B cell (primary cell): ENCODE measurements at regions not wholly inside any gene's neighbourhood (a gene's known extent, or its start where the extent isn't known, plus 50 kb on each side); places are given as distances from the start of the nearest gene placed in this dataset.

ENCODE experiments used
- ATAC-seq: fragments of 200-7000 bp; cut with Tn5 transposase; one replicate; pipeline ENCODE4 v1.10.0; 2021; ENCODE audit warnings: low read depth, mild to moderate bottlenecking, moderate number of reproducible peaks, moderate library complexity
- CTCF ChIA-PET: fragments of 350-600 bp; sonication (Branson Sonifier 250); formaldehyde crosslinking; loops from one replicate; lab custom pipeline; 2021; ENCODE audit warnings: antibody characterized with exemption, inconsistent platforms; lab: Charles Lee
- POLR2A ChIA-PET: fragments of 350-600 bp; sonication (Branson Sonifier 250); formaldehyde crosslinking; loops from one replicate; lab custom pipeline; 2021; ENCODE audit warnings: antibody characterized with exemption; lab: Charles Lee
- DNase-seq: peaks from one replicate; pipeline ENCODE4 v3.0.0; 2013
- H2AFZ ChIP-seq: 2 replicates; pipeline ENCODE4 v1.6.1; 2012; ENCODE audit warnings: mild to moderate bottlenecking, low read depth, low read length; ENCODE audit not compliant: insufficient read depth, poor library complexity, severe bottlenecking
- H3K27ac ChIP-seq, 2 donors: 1 replicate in 1 of 2; 2 replicates in 1 of 2; pipeline ENCODE4 v1.5.1; 2012 to 2013; ENCODE audit warnings: low read length in 2 of 2, mild to moderate bottlenecking in 2 of 2, moderate library complexity in 1 of 2
- H3K27me3 ChIP-seq, 4 experiments: fragments of 200-600 bp in 1 of 4; sonication (generic) in 1 of 4; replicated peaks in 1 of 4; 1 replicate in 2 of 4; 2 replicates in 2 of 4; pipeline versions ENCODE4 v1.6.1 to v1.7.0; 2013 to 2016; ENCODE audit warnings: low read length in 3 of 4, mild to moderate bottlenecking in 2 of 4, mixed read lengths in 1 of 4, moderate library complexity in 1 of 4; ENCODE audit not compliant: insufficient read depth in 4 of 4, control insufficient read depth in 3 of 4; ENCODE audit errors: control extremely low read depth in 1 of 4
- H3K36me3 ChIP-seq, 2 experiments: replicated peaks in 1 of 2; 1 replicate in 1 of 2; 2 replicates in 1 of 2; pipeline versions ENCODE4 v1.6.1 to v1.7.1; 2013; ENCODE audit warnings: low read length in 1 of 2; ENCODE audit not compliant: insufficient read depth in 2 of 2, control insufficient read depth in 1 of 2; ENCODE audit errors: control extremely low read depth in 1 of 2, extremely low read depth in 1 of 2
- H3K4me1 ChIP-seq, 2 donors: fragments of 200-600 bp in 1 of 2; sonication (generic) in 1 of 2; 1 replicate in 1 of 2; 2 replicates in 1 of 2; pipeline versions ENCODE4 v1.5.1 to v1.6.1; 2013 to 2017; ENCODE audit warnings: low read length in 2 of 2; ENCODE audit not compliant: control insufficient read depth in 2 of 2, insufficient read depth in 2 of 2
- H3K4me2 ChIP-seq: replicated peaks from 2 replicates; pipeline ENCODE3; 2012; ENCODE audit warnings: mild to moderate bottlenecking, low read depth, low read length; ENCODE audit not compliant: poor library complexity, severe bottlenecking
- H3K4me3 ChIP-seq, 5 experiments: fragments of 200-600 bp in 1 of 5; sonication (generic) in 1 of 5; 1 replicate in 3 of 5; 2 replicates in 2 of 5; pipeline versions ENCODE4 v1.5.1 to v1.7.0; 2011 to 2016; ENCODE audit warnings: low read length in 4 of 5, mild to moderate bottlenecking in 4 of 5, low read depth in 2 of 5, control low read depth in 1 of 5, moderate library complexity in 1 of 5; ENCODE audit not compliant: insufficient read depth in 1 of 5; ENCODE audit errors: control extremely low read depth in 1 of 5, extremely low read depth in 1 of 5
- H3K79me2 ChIP-seq: fragments of 200-600 bp; sonication (generic); one replicate; pipeline ENCODE4 v1.6.0; 2016; ENCODE audit warnings: low read length; ENCODE audit not compliant: control insufficient read depth, insufficient read depth
- H3K9ac ChIP-seq: fragments of 200-600 bp; sonication (generic); 2 replicates; pipeline ENCODE4 v1.6.1; 2017; ENCODE audit warnings: mild to moderate bottlenecking, low read length, moderate library complexity
- H3K9me3 ChIP-seq, 3 donors: one replicate each; pipeline versions ENCODE4 v1.6.1 to v1.7.1; 2013; ENCODE audit warnings: low read length in 2 of 3; ENCODE audit not compliant: control insufficient read depth in 2 of 3, insufficient read depth in 1 of 3; ENCODE audit errors: control extremely low read depth in 1 of 3
- H4K20me1 ChIP-seq: 2 replicates; pipeline ENCODE4 v1.6.0; 2012; ENCODE audit warnings: mild to moderate bottlenecking, low read length; ENCODE audit not compliant: insufficient read depth, control insufficient read depth, poor library complexity, severe bottlenecking
- H3K27ac Mint-ChIP-seq: one replicate; pipeline ENCODE4 v1.8.0; 2021; ENCODE audit warnings: mixed read lengths
- H3K27me3 Mint-ChIP-seq: one replicate; pipeline ENCODE4 v1.8.0; 2021; ENCODE audit warnings: mixed read lengths
- H3K4me1 Mint-ChIP-seq: one replicate; pipeline ENCODE4 v1.8.0; 2021; ENCODE audit warnings: mixed read lengths
- H3K4me3 Mint-ChIP-seq: one replicate; pipeline ENCODE4 v1.8.0; 2021; ENCODE audit warnings: mixed read lengths
- H3K9me3 Mint-ChIP-seq: one replicate; pipeline ENCODE4 v1.8.0; 2022; ENCODE audit warnings: mixed read lengths; ENCODE audit not compliant: insufficient read depth
- CTCF ChIP-seq: fragments of 200-600 bp; IDR thresholded peaks from one replicate; pipeline ENCODE4 v1.8.0; 2022; ENCODE audit warnings: antibody characterized with exemption, mild to moderate bottlenecking
- EZH2 ChIP-seq: IDR thresholded peaks from 2 replicates; pipeline ENCODE4 v1.6.1; 2012; ENCODE audit warnings: borderline replicate concordance, low read depth, mild to moderate bottlenecking, moderate library complexity, low read length; ENCODE audit not compliant: insufficient read depth, poor library complexity, severe bottlenecking
- WGBS: methylation state at CpG from one replicate; pipeline ENCODE4 v1.1.5; 2013; ENCODE audit warnings: missing lambda C conversion rate; ENCODE audit not compliant: insufficient coverage; 5-methylcytosine and 5-hydroxymethylcytosine counted together
- intact Hi-C: fragments of 100-400 bp; cut with micrococcal nuclease; formaldehyde crosslinking; loops from one replicate; pipeline ENCODE4 v1.10.0; 2022

- no CpG with 5 or more reads among the region's 1 CpG for WGBS
- H3K27me3 Mint-ChIP-seq = no peaks in the 10 kb centered on the region
- no peaks in the 10 kb centered on the region for H3K4me1 Mint-ChIP-seq
- H3K27me3 ChIP-seq = no peaks in the 10 kb centered on the region
- H3K4me2 ChIP-seq = no peak overlapping the region
- peaks cover 4% of the 10 kb centered on the region for H3K9me3 Mint-ChIP-seq
- CTCF ChIA-PET = no interaction called here
- intact Hi-C loops = no loop called here
- no peak overlapping the region for H3K4me3 Mint-ChIP-seq
- H4K20me1 ChIP-seq = no peaks in the 10 kb centered on the region
- H3K9me3 ChIP-seq = no peaks in the 10 kb centered on the region
- H3K27ac ChIP-seq = no peak overlapping the region
- TF ChIP-seq EZH2 (no peak), CTCF (no peak)
- H3K4me1 ChIP-seq = no peaks in the 10 kb centered on the region
- H3K79me2 ChIP-seq = no peaks in the 10 kb centered on the region
- POLR2A ChIA-PET = no interaction called here
- H2AFZ ChIP-seq = no peak overlapping the region
- no peak overlapping the region for H3K4me3 ChIP-seq
- H3K36me3 ChIP-seq = no peaks in the 10 kb centered on the region
- no peak overlapping the region for H3K27ac Mint-ChIP-seq
- DNase-seq (no peak), ATAC-seq (no peak)
- no peak overlapping the region for H3K9ac ChIP-seq
Measured at GRCh38 chr10:55353414-55353813, 552.4 kb upstream of the PCDH15 start.

GRCh38 chr10:55351431-55351830 lies 550.4 kb upstream of the PCDH15 start:
- no peak overlapping the region for H3K27ac ChIP-seq
- Mint-ChIP-seq H3K27me3 (no peaks in the 10 kb centered on the region), H3K27ac (no peak overlapping the region), H3K4me3 (no peak overlapping the region), H3K4me1 (no peaks in the 10 kb centered on the region), H3K9me3 (peaks cover 4% of the 10 kb centered on the region)
- no peaks in the 10 kb centered on the region for H3K79me2 ChIP-seq
- ChIA-PET CTCF (no interaction called here), POLR2A (no interaction called here)
- no peaks in the 10 kb centered on the region for H3K9me3 ChIP-seq
- no peak overlapping the region for H3K9ac ChIP-seq
- H3K36me3 ChIP-seq = no peaks in the 10 kb centered on the region
- intact Hi-C loops = no loop called here
- H2AFZ ChIP-seq = no peak overlapping the region
- no peaks in the 10 kb centered on the region for H4K20me1 ChIP-seq
- H3K4me2 ChIP-seq = no peak overlapping the region
- TF ChIP-seq EZH2 (no peak), CTCF (no peak)
- DNase-seq (no peak), ATAC-seq (no peak)
- H3K4me1 ChIP-seq = no peaks in the 10 kb centered on the region
- WGBS = 100% methylated on average over 1 of the region's 2 CpGs
- no peaks in the 10 kb centered on the region for H3K27me3 ChIP-seq
- no peak overlapping the region for H3K4me3 ChIP-seq
